ENCODE measurements at regions not wholly inside any gene's neighbourhood (a gene's known extent, or its start where the extent isn't known, plus 50 kb on each side); places are given as distances from the start of the nearest gene placed in this dataset.
A peak's percentile ranks its signal among the peaks of the same experiment; 100 is the strongest.

- TF ChIP-seq ETS1 (IDR thresholded peaks at IDR 0.05) (no peak), ZNF331 (CRISPR knock-in tag; IDR thresholded peaks at IDR 0.05; ENCODE audit: low read depth) (no peak), NANOG (IDR thresholded peaks at IDR 0.05; ENCODE audit: borderline replicate concordance) (no peak), ZNF462 (CRISPR knock-in tag; IDR thresholded peaks at IDR 0.05) (no peak), POLR2AphosphoS5 (IDR thresholded peaks at IDR 0.05; ENCODE audit: low read depth) (no peak), JUNB (IDR thresholded peaks at IDR 0.05; ENCODE audit: unreplicated experiment) (no peak), EZH2 (IDR thresholded peaks at IDR 0.05; ENCODE audit: low read depth, unreplicated experiment) (no peak), STAT1 (IDR thresholded peaks at IDR 0.05; ENCODE audit: unreplicated experiment) (no peak)
- Mint-ChIP-seq H3K4me1 (peaks cover 18% of the 10 kb centered on the region), H3K27me3 (ENCODE audit: insufficient read depth, low read depth, poor library complexity) (no peaks in the 10 kb centered on the region), H3K9me3 (peaks cover 2% of the 10 kb centered on the region; the same call in 2 of the 3 replicates), H3K36me3 (ENCODE audit: low read depth) (peaks cover 3% of the 10 kb centered on the region; the same call in 1 of the 3 replicates), H3K27ac (no peak overlapping the region), H3K4me3 (no peak overlapping the region)
- H3K36me3 ChIP-seq (ENCODE audit: insufficient read depth) = no peaks in the 10 kb centered on the region
- peak overlapping the region; percentile 70 for H3K27ac ChIP-seq (ENCODE audit: low read depth)
- no peaks in the 10 kb centered on the region for H4K20me1 ChIP-seq (replicated peaks; ENCODE audit: insufficient read depth)
- H3K4me1 ChIP-seq (ENCODE audit: insufficient read depth) = peaks cover 23% of the 10 kb centered on the region
- no peak overlapping the region for H2AFZ ChIP-seq
- H3K9me2 ChIP-seq (ENCODE audit: insufficient read depth) = peaks cover 3% of the 10 kb centered on the region; the same call in 1 of the 2 replicates
- ATAC-seq (no peak), DNase-seq (ENCODE audit: low spot score) (no peak)
- no peaks in the 10 kb centered on the region for H3F3A ChIP-seq (replicated peaks; ENCODE audit: low read depth)
- no peaks in the 10 kb centered on the region for H3K79me2 ChIP-seq (replicated peaks; ENCODE audit: insufficient read depth)
- no peaks in the 10 kb centered on the region for H3K27me3 ChIP-seq (ENCODE audit: insufficient read depth)
- 0 out of 2 replicates have a peak overlapping the region, but pooled peaks have one; percentile 33 for H3K4me2 ChIP-seq
- H3K4me3 ChIP-seq = no peak overlapping the region
Observed at GRCh38 chr11:127339376-127339775, 338.8 kb upstream of the KIRREL3 start.

Data from GM23338 (cell line).